ENCODE measurements at regions not wholly inside any gene's neighbourhood (a gene's known extent, or its start where the extent isn't known, plus 50 kb on each side); places are given as distances from the start of the nearest gene placed in this dataset.
A peak's percentile ranks its signal among the peaks of the same experiment; 100 is the strongest.

DNA sequence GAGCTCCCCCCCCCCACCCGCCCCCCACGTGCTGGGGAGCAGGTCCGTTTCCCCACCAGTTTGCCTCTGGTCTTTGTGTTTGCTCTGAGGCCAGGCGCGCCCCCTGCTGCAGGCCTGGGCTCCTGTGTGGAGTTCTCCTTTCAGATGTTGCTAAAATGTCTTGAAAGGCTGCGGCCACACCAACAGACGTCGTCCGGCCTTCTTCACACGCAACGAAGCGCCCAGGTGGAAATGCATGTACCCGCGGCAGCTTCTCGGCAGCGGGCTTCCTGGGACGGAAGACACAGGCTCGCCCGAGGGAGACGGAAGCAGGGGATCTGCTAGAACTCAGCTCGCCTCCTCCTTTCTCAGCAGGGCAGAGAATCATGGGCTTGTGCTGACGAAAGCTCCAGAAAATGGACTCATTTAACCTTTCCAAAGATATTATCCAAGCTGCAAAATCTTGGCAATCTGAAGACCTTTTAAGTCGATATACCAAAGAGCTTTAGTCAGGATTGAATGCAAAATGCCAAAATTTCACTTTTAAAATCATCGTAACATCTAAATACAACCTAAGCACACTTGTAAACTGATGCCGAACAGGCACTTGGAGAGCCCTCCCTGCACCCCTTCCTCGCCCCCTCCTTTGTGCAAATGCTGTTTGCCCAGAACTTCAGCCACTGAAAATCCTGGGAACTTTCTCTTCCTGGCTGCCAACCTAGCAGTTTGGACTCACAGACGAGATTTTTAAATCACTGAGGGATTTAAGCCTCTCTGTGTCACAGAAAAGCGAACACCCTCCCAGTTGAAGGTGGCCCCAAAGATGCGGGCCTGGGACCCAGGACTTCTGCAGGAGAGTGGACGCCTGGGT is 125.5 kb upstream of the ZNF516 start:
- CTCF ChIA-PET = interaction anchor here (0.7 to 4.4 kb wide), 7 partner anchors 67 to 224 kb away, joined by 3 to 34 read pairs (median 5); no protein-coding TSS in a partner anchor
- peak; percentile 46 for FAIRE-seq

More for the DNA sequence above, 125.5 kb upstream of the ZNF516 start:
- H4K20me1 ChIP-seq (replicated peaks; ENCODE audit: control insufficient read depth, extremely low read depth, insufficient read depth, low read length) = no peaks in the 10 kb centered on the region
- no peak overlapping the region for H3K4me2 ChIP-seq (ENCODE audit: insufficient read depth, low read length)
- no peaks in the 10 kb centered on the region for H3K9me3 ChIP-seq (replicated peaks; ENCODE audit: control insufficient read depth, insufficient read depth, low read length)
- no peaks in the 10 kb centered on the region for H3K4me1 ChIP-seq (ENCODE audit: control insufficient read depth, extremely low read depth, insufficient read depth, low read length)
- peak; percentile 24 for DNase-seq (ENCODE audit: low read depth, low spot score)
- intact Hi-C loops (cut with micrococcal nuclease) = loop anchor here (1.0 kb wide), 3 partner anchors 66 to 221 kb away; no protein-coding TSS in a partner anchor
- dilution Hi-C loops (cut with MboI; ENCODE audit: extremely low pct_ligation_motif_present, low sequenced_read_pairs) = no loop called here
- peak overlapping the region; percentile 59 for H2AFZ ChIP-seq (ENCODE audit: low read depth, low read length)
- no peak for TF ChIP-seq GATA2 (IDR thresholded peaks at IDR 0.05; ENCODE audit: insufficient read depth, insufficient read length, low read depth, low read length)
- TF ChIP-seq, protein P1, sequence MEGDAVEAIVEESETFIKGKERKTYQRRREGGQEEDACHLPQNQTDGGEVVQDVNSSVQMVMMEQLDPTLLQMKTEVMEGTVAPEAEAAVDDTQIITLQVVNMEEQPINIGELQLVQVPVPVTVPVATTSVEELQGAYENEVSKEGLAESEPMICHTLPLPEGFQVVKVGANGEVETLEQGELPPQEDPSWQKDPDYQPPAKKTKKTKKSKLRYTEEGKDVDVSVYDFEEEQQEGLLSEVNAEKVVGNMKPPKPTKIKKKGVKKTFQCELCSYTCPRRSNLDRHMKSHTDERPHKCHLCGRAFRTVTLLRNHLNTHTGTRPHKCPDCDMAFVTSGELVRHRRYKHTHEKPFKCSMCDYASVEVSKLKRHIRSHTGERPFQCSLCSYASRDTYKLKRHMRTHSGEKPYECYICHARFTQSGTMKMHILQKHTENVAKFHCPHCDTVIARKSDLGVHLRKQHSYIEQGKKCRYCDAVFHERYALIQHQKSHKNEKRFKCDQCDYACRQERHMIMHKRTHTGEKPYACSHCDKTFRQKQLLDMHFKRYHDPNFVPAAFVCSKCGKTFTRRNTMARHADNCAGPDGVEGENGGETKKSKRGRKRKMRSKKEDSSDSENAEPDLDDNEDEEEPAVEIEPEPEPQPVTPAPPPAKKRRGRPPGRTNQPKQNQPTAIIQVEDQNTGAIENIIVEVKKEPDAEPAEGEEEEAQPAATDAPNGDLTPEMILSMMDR (IDR thresholded peaks at IDR 0.05; ENCODE audit: extremely low read depth in 1 of 2, insufficient read depth in 1 of 2, low read depth in 1 of 2, low read length in 2 of 2) = peak in 1 of 2 donors; percentile 67
- no peaks in the 10 kb centered on the region for H3K36me3 ChIP-seq (ENCODE audit: control insufficient read depth in 2 of 2, extremely low read depth in 1 of 2, insufficient read depth in 2 of 2, low read length in 2 of 2)
- H3K9me1 ChIP-seq (replicated peaks; ENCODE audit: control insufficient read depth, extremely low read depth, insufficient read depth, low read length) = no peaks in the 10 kb centered on the region
- peaks cover 7 to 15% of the 10 kb centered on the region in 2 experiments for H3K27me3 ChIP-seq (ENCODE audit: control insufficient read depth in 2 of 2, insufficient read depth in 2 of 2, low read length in 2 of 2)
- no peaks in the 10 kb centered on the region for H3K79me2 ChIP-seq (ENCODE audit: control insufficient read depth, insufficient read depth, low read length)
- no TSS peak for BruUV-seq (replicated peaks)
- H3K4me3 ChIP-seq (replicated peaks in 1 of 3; ENCODE audit: insufficient read depth in 1 of 3, low read depth in 1 of 3, low read length in 3 of 3) = no peak overlapping the region
- H3K9ac ChIP-seq (replicated peaks; ENCODE audit: extremely low read depth, insufficient read depth, low read length) = no peak overlapping the region
- POLR2A ChIA-PET = no interaction called here
- H3K27ac ChIP-seq (ENCODE audit: insufficient read depth, low read depth, low read length) = no peak overlapping the region
